Umbilical cord (tissue), 1 donor: ENCODE measurements at regions not wholly inside any gene's neighbourhood (a gene's known extent, or its start where the extent isn't known, plus 50 kb on each side); places are given as distances from the start of the nearest gene placed in this dataset.
"Not testable (repeated sequence)": the region's sequence is repeated elsewhere in the genome, so short reads cannot be mapped to it uniquely, and the experiment has no call there.

Source experiments
- DNase-seq: peaks from one replicate; pipeline ENCODE4 v3.0.0-alpha.2; 2015; ENCODE audit warnings: low spot score

- no peak for DNase-seq
Measured at GRCh38 chr4:79551555-79551954, 143.5 kb upstream of the GK2 start.

- DNase-seq: no peak
Measured at GRCh38 chr4:79547851-79548250, 139.8 kb upstream of the GK2 start.

GRCh38 chr4:79545292-79545691 lies 137.3 kb upstream of the GK2 start:
- not testable (repeated sequence) for DNase-seq

GRCh38 chr4:79540143-79540542 lies 132.1 kb upstream of the GK2 start:
- no peak for DNase-seq

- no peak for DNase-seq
Measured at GRCh38 chr4:79535516-79535915, 127.5 kb upstream of the GK2 start.

GRCh38 chr4:79528241-79528706 lies 120.2 kb upstream of the GK2 start:
- DNase-seq: no peak

GRCh38 chr4:79526641-79527565 lies 118.9 kb upstream of the GK2 start:
- DNase-seq: no peak

- DNase-seq: no peak
Measured at GRCh38 chr4:79516114-79516513, 108.1 kb upstream of the GK2 start.

GRCh38 chr4:79514621-79515329 lies 106.7 kb upstream of the GK2 start:
- no peak for DNase-seq

GRCh38 chr4:79513576-79513975 lies 105.5 kb upstream of the GK2 start:
- DNase-seq: no peak

- no peak for DNase-seq
Measured at GRCh38 chr4:79512363-79512762, 104.3 kb upstream of the GK2 start.

- DNase-seq: peak; percentile 2
Measured at GRCh38 chr4:79502081-79502480, 94.1 kb upstream of the GK2 start.

- no peak for DNase-seq
Measured at GRCh38 chr4:79498282-79498681, 90.3 kb upstream of the GK2 start.

- no peak for DNase-seq
Measured at GRCh38 chr4:79497001-79497400, 89.0 kb upstream of the GK2 start.

GRCh38 chr4:79495447-79495846 lies 87.4 kb upstream of the GK2 start:
- no peak for DNase-seq

- DNase-seq: no peak
Measured at GRCh38 chr4:79492148-79492547, 84.1 kb upstream of the GK2 start.

- no peak for DNase-seq
Measured at GRCh38 chr4:79489506-79489905, 81.5 kb upstream of the GK2 start.

GRCh38 chr4:79476196-79476595 lies 68.2 kb upstream of the GK2 start:
- no peak for DNase-seq

GRCh38 chr4:79473439-79473724 lies 65.4 kb upstream of the GK2 start:
- DNase-seq: no peak

GRCh38 chr4:79472693-79473438 lies 64.8 kb upstream of the GK2 start:
- no peak for DNase-seq

GRCh38 chr4:79472036-79472435 lies 64.0 kb upstream of the GK2 start:
- no peak for DNase-seq

GRCh38 chr4:79471309-79471708 lies 63.3 kb upstream of the GK2 start:
- DNase-seq: no peak
